Hepatocyte (in vitro differentiated cells): ENCODE measurements at regions not wholly inside any gene's neighbourhood (a gene's known extent, or its start where the extent isn't known, plus 50 kb on each side); places are given as distances from the start of the nearest gene placed in this dataset.
"Not testable (repeated sequence)": the region's sequence is repeated elsewhere in the genome, so short reads cannot be mapped to it uniquely, and the experiment has no call there.

ENCODE experiments used
- DNase-seq: peaks from one replicate; pipeline ENCODE4 v3.0.0-alpha.2; 2016; ENCODE audit warnings: low spot score
- H2AFZ ChIP-seq: fragments of 200-600 bp; sonication (generic); 2 replicates; pipeline ENCODE4 v1.6.0; 2016; ENCODE audit warnings: antibody characterized with exemption, mild to moderate bottlenecking
- H3K27ac ChIP-seq: fragments of 200-600 bp; sonication (generic); 2 replicates; pipeline ENCODE4 v1.5.1; 2016; ENCODE audit warnings: mild to moderate bottlenecking
- H3K27me3 ChIP-seq: fragments of 200-600 bp; sonication (generic); 2 replicates; pipeline ENCODE4 v1.6.1; 2016
- H3K36me3 ChIP-seq: fragments of 200-600 bp; sonication (generic); replicated peaks from 2 replicates; pipeline ENCODE4 v1.5.1; 2016; ENCODE audit warnings: low read depth; ENCODE audit not compliant: insufficient read depth
- H3K4me1 ChIP-seq: fragments of 200-600 bp; sonication (generic); 2 replicates; pipeline ENCODE4 v1.5.1; 2016; ENCODE audit warnings: mild to moderate bottlenecking, moderate library complexity; ENCODE audit not compliant: insufficient read depth
- H3K4me2 ChIP-seq: fragments of 200-600 bp; sonication (generic); 2 replicates; pipeline ENCODE4 v1.6.0; 2016
- H3K4me3 ChIP-seq: fragments of 200-600 bp; sonication (generic); 2 replicates; pipeline ENCODE4 v1.5.1; 2016; ENCODE audit warnings: mild to moderate bottlenecking
- H3K79me2 ChIP-seq: fragments of 200-600 bp; sonication (generic); 2 replicates; pipeline ENCODE4 v1.6.0; 2017; ENCODE audit warnings: mild to moderate bottlenecking
- H3K9me2 ChIP-seq: fragments of 200-600 bp; sonication (generic); replicated peaks from 2 replicates; pipeline ENCODE4 v1.6.0; 2017; ENCODE audit warnings: mild to moderate bottlenecking; ENCODE audit not compliant: insufficient read depth
- H3K9me3 ChIP-seq: fragments of 200-600 bp; sonication (generic); 2 replicates; pipeline ENCODE4 v1.5.1; 2016; ENCODE audit warnings: low read depth, mild to moderate bottlenecking
- H4K20me1 ChIP-seq: fragments of 200-600 bp; sonication (generic); 2 replicates; pipeline ENCODE4 v1.6.0; 2016; ENCODE audit warnings: mild to moderate bottlenecking; ENCODE audit not compliant: insufficient read depth, poor library complexity, severe bottlenecking
- CTCF ChIP-seq: fragments of 200-600 bp; sonication (generic); IDR thresholded peaks from 2 replicates; pipeline ENCODE4 v1.5.1; 2016; ENCODE audit warnings: antibody characterized with exemption, mild to moderate bottlenecking; ENCODE audit not compliant: poor library complexity
- EZH2 ChIP-seq: fragments of 200-600 bp; sonication (generic); IDR thresholded peaks from 2 replicates; pipeline ENCODE4 v1.6.1; 2016; ENCODE audit warnings: antibody characterized with exemption, mild to moderate bottlenecking, borderline replicate concordance
- EZH2phosphoT487 ChIP-seq: fragments of 200-600 bp; sonication (generic); IDR thresholded peaks from one replicate; pipeline ENCODE4 v1.6.1; 2018; ENCODE audit warnings: antibody characterized with exemption, mild to moderate bottlenecking, low read depth, moderate library complexity; ENCODE audit not compliant: unreplicated experiment, severe bottlenecking
- WGBS: methylation state at CpG from one replicate; pipeline ENCODE4 v1.1.6; 2016; ENCODE audit warnings: low lambda C conversion rate; ENCODE audit errors: missing lambda C conversion rate; 5-methylcytosine and 5-hydroxymethylcytosine counted together

- DNase-seq: no peak
- H3K9me2 ChIP-seq: no peaks in the 10 kb centered on the region
- no peak overlapping the region for H3K4me3 ChIP-seq
- TF ChIP-seq EZH2phosphoT487: no peak
- no peaks in the 10 kb centered on the region for H4K20me1 ChIP-seq
- H3K4me1 ChIP-seq: no peaks in the 10 kb centered on the region
- H3K4me2 ChIP-seq: no peak overlapping the region
- no peaks in the 10 kb centered on the region for H3K36me3 ChIP-seq
- H2AFZ ChIP-seq: no peak overlapping the region
- H3K27ac ChIP-seq: no peak overlapping the region
- no peaks in the 10 kb centered on the region for H3K9me3 ChIP-seq
- 80% methylated on average over 3 of the region's 3 CpGs for WGBS
- H3K27me3 ChIP-seq: no peaks in the 10 kb centered on the region
- H3K79me2 ChIP-seq: no peaks in the 10 kb centered on the region
Measured at GRCh38 chr4:157700898-157701694, 471.7 kb downstream of the GASK1B start.

- Histone ChIP-seq H3K27ac (no peak overlapping the region), H4K20me1 (no peaks in the 10 kb centered on the region), H3K4me1 (no peaks in the 10 kb centered on the region), H3K9me2 (no peaks in the 10 kb centered on the region), H3K79me2 (no peaks in the 10 kb centered on the region), H3K4me2 (no peak overlapping the region), H2AFZ (no peak overlapping the region), H3K27me3 (no peaks in the 10 kb centered on the region), H3K9me3 (no peaks in the 10 kb centered on the region), H3K36me3 (no peaks in the 10 kb centered on the region), H3K4me3 (no peak overlapping the region)
- TF ChIP-seq EZH2: no peak
- no peak for TF ChIP-seq CTCF
- no peak for TF ChIP-seq EZH2phosphoT487
- no peak for DNase-seq
- WGBS: 91% methylated on average over 1 of the region's 1 CpG
Measured at GRCh38 chr4:157689476-157689875, 468.9 kb downstream of the GRIA2 start.

GRCh38 chr4:157687971-157688370 lies 467.4 kb downstream of the GRIA2 start:
- no peaks in the 10 kb centered on the region for H3K4me1 ChIP-seq
- H4K20me1 ChIP-seq: no peaks in the 10 kb centered on the region
- H3K27ac ChIP-seq: no peak overlapping the region
- no peaks in the 10 kb centered on the region for H3K36me3 ChIP-seq
- no peak overlapping the region for H3K4me2 ChIP-seq
- TF ChIP-seq CTCF (no peak), EZH2phosphoT487 (no peak), EZH2 (no peak)
- no peak overlapping the region for H2AFZ ChIP-seq
- WGBS: 100% methylated on average over 1 of the region's 1 CpG
- H3K79me2 ChIP-seq: no peaks in the 10 kb centered on the region
- no peak overlapping the region for H3K4me3 ChIP-seq
- no peaks in the 10 kb centered on the region for H3K9me3 ChIP-seq
- H3K9me2 ChIP-seq: no peaks in the 10 kb centered on the region
- H3K27me3 ChIP-seq: no peaks in the 10 kb centered on the region
- no peak for DNase-seq

GRCh38 chr4:157679326-157679725 lies 458.8 kb downstream of the GRIA2 start:
- not testable (repeated sequence) for H3K36me3 ChIP-seq, H3K27me3 ChIP-seq, H4K20me1 ChIP-seq, H3K27ac ChIP-seq, H3K4me3 ChIP-seq, H3K4me1 ChIP-seq, H2AFZ ChIP-seq, DNase-seq, H3K4me2 ChIP-seq, H3K9me3 ChIP-seq, H3K79me2 ChIP-seq, H3K9me2 ChIP-seq
